CD14-positive monocyte (primary cell): ENCODE measurements at regions not wholly inside any gene's neighbourhood (a gene's known extent, or its start where the extent isn't known, plus 50 kb on each side); places are given as distances from the start of the nearest gene placed in this dataset.

Experiments used
- DNase-seq, 3 donors: peaks; one replicate each; pipeline ENCODE4 v3.0.0-alpha.2; 2011 to 2022
- H2AFZ ChIP-seq: 2 replicates; pipeline ENCODE4 v1.6.0; 2012; ENCODE audit warnings: mild to moderate bottlenecking, low read depth, low read length, inconsistent platforms; ENCODE audit not compliant: insufficient read depth, poor library complexity, severe bottlenecking
- H3K27ac ChIP-seq, 2 donors: 1 replicate in 1 of 2; 2 replicates in 1 of 2; pipeline ENCODE4 v1.5.1; 2012 to 2013; ENCODE audit warnings: low read length in 2 of 2, control low read depth in 1 of 2, inconsistent platforms in 1 of 2, low read depth in 1 of 2, mild to moderate bottlenecking in 1 of 2
- H3K27me3 ChIP-seq, 2 donors: one replicate each; pipeline versions ENCODE4 v1.6.0 to v1.6.1; 2011 to 2013; ENCODE audit warnings: low read length in 2 of 2; ENCODE audit not compliant: control insufficient read depth in 2 of 2, insufficient read depth in 2 of 2
- H3K36me3 ChIP-seq, 2 donors: replicated peaks in 1 of 2; 1 replicate in 1 of 2; 2 replicates in 1 of 2; pipeline versions ENCODE4 v1.5.1 to v1.6.1; 2012 to 2013; ENCODE audit warnings: low read length in 2 of 2, control low read depth in 1 of 2, inconsistent platforms in 1 of 2, mild to moderate bottlenecking in 1 of 2; ENCODE audit not compliant: insufficient read depth in 2 of 2, control insufficient read depth in 1 of 2
- H3K4me1 ChIP-seq, 2 donors: 1 replicate in 1 of 2; 2 replicates in 1 of 2; pipeline versions ENCODE4 v1.5.1 to v1.6.1; 2012 to 2013; ENCODE audit warnings: low read length in 2 of 2, control low read depth in 1 of 2, inconsistent platforms in 1 of 2, mild to moderate bottlenecking in 1 of 2, moderate library complexity in 1 of 2; ENCODE audit not compliant: insufficient read depth in 2 of 2, control insufficient read depth in 1 of 2
- H3K4me2 ChIP-seq: replicated peaks from 2 replicates; pipeline ENCODE3; 2012; ENCODE audit warnings: low read length, moderate library complexity, mild to moderate bottlenecking; ENCODE audit not compliant: poor library complexity, severe bottlenecking; ENCODE audit errors: extremely low read depth
- H3K4me3 ChIP-seq, 3 experiments: fragments of 200-600 bp in 1 of 3; sonication (generic) in 1 of 3; replicated peaks in 1 of 3; 1 replicate in 2 of 3; 2 replicates in 1 of 3; pipeline ENCODE4 v1.5.1; 2011 to 2013; ENCODE audit warnings: low read length in 3 of 3, mild to moderate bottlenecking in 3 of 3, control low read depth in 2 of 3, low read depth in 2 of 3, inconsistent platforms in 1 of 3, moderate library complexity in 1 of 3
- H3K79me2 ChIP-seq: 2 replicates; pipeline ENCODE4 v1.6.0; 2012; ENCODE audit warnings: mild to moderate bottlenecking, control low read depth, inconsistent platforms, low read length, moderate library complexity; ENCODE audit not compliant: insufficient read depth
- H3K9ac ChIP-seq: 2 replicates; pipeline ENCODE4 v1.6.0; 2017; ENCODE audit warnings: low read length, mild to moderate bottlenecking; ENCODE audit not compliant: insufficient read depth, poor library complexity, severe bottlenecking
- H3K9me3 ChIP-seq, 2 donors: replicated peaks in 1 of 2; 1 replicate in 1 of 2; 2 replicates in 1 of 2; pipeline versions ENCODE4 v1.5.1 to v1.6.1; 2012 to 2013; ENCODE audit warnings: low read length in 2 of 2, control low read depth in 1 of 2; ENCODE audit not compliant: control insufficient read depth in 1 of 2, insufficient read depth in 1 of 2
- H4K20me1 ChIP-seq: 2 replicates; pipeline ENCODE4 v1.6.0; 2012; ENCODE audit warnings: mild to moderate bottlenecking, low read length, control low read depth, moderate library complexity; ENCODE audit not compliant: insufficient read depth
- H3K27ac Mint-ChIP-seq, 7 donors: one replicate each; pipeline ENCODE4 v1.8.0; 2020; ENCODE audit warnings: mild to moderate bottlenecking in 7 of 7, mixed read lengths in 7 of 7, moderate library complexity in 6 of 7, inconsistent platforms in 2 of 7
- H3K27me3 Mint-ChIP-seq, 3 donors: one replicate each; pipeline ENCODE4 v1.8.0; 2021 to 2022; ENCODE audit warnings: low read depth in 3 of 3, mild to moderate bottlenecking in 3 of 3, mixed read lengths in 3 of 3, moderate library complexity in 3 of 3, inconsistent platforms in 1 of 3
- H3K36me3 Mint-ChIP-seq, 2 donors: one replicate each; pipeline ENCODE4 v1.8.0; 2020; ENCODE audit warnings: mixed read lengths in 2 of 2, inconsistent platforms in 1 of 2, mild to moderate bottlenecking in 1 of 2
- H3K4me1 Mint-ChIP-seq: one replicate; pipeline ENCODE4 v1.8.0; 2020; ENCODE audit warnings: mild to moderate bottlenecking, mixed read lengths
- H3K4me3 Mint-ChIP-seq, 2 donors: one replicate each; pipeline ENCODE4 v1.8.0; 2020; ENCODE audit warnings: mild to moderate bottlenecking in 2 of 2, mixed read lengths in 2 of 2, moderate library complexity in 1 of 2
- H3K9me3 Mint-ChIP-seq, 7 donors: one replicate each; pipeline ENCODE4 v1.8.0; 2020 to 2022; ENCODE audit warnings: mixed read lengths in 7 of 7, mild to moderate bottlenecking in 6 of 7, moderate library complexity in 6 of 7, inconsistent platforms in 2 of 7
- WGBS: methylation state at CpG from one replicate; pipeline ENCODE4 v1.1.5; 2013; ENCODE audit warnings: missing lambda C conversion rate; ENCODE audit not compliant: insufficient coverage; 5-methylcytosine and 5-hydroxymethylcytosine counted together
- intact Hi-C, 2 donors: fragments of 100-400 bp; cut with micrococcal nuclease; formaldehyde crosslinking; loops; one replicate each; pipeline versions ENCODE4 v1.15.0 to v1.15.1; 2023
- TF ChIP-seq, protein P1 (sequence below): fragments of 200-600 bp; IDR thresholded peaks from one replicate; pipeline ENCODE4 v1.8.0; 2022; ENCODE audit warnings: antibody characterized with exemption, mild to moderate bottlenecking

DNA sequence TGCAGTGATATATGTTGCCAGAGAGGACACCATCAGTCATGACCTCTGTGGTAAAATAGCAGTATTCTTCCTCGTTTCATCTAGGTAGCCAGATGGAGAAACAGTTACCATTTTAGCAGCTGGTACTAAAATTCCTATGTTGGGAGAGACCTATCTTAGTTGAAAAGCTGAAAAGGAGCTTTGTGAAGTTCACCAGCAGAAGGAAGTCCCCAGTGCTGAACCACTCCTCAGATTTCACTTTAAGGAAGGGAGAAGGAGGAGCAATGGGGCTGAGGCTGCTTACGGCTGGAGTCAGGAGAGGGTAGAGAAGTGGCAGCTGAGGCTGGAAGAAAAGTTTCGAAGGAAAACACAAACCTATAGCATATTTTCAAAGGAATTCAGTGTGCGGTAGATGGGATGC lies 103.7 kb downstream of the ATXN3L start:
- no CpG with 5 or more reads among the region's 4 CpGs for whole genome bisulfite sequencing
- Mint-ChIP-seq H3K27me3 (peaks cover 0 to 32% (median 0%) of the 10 kb centered on the region in 3 donors), H3K36me3 (no peaks in the 10 kb centered on the region), H3K4me1 (peaks cover 5% of the 10 kb centered on the region), H3K4me3 (no peak overlapping the region), H3K9me3 (peaks cover 0 to 10% (median 0%) of the 10 kb centered on the region in 7 donors), H3K27ac (no peak overlapping the region)
- H3K4me1 ChIP-seq = peaks cover 0 to 2% of the 10 kb centered on the region in 2 donors
- no peaks in the 10 kb centered on the region for H3K36me3 ChIP-seq
- TF ChIP-seq, protein P1, sequence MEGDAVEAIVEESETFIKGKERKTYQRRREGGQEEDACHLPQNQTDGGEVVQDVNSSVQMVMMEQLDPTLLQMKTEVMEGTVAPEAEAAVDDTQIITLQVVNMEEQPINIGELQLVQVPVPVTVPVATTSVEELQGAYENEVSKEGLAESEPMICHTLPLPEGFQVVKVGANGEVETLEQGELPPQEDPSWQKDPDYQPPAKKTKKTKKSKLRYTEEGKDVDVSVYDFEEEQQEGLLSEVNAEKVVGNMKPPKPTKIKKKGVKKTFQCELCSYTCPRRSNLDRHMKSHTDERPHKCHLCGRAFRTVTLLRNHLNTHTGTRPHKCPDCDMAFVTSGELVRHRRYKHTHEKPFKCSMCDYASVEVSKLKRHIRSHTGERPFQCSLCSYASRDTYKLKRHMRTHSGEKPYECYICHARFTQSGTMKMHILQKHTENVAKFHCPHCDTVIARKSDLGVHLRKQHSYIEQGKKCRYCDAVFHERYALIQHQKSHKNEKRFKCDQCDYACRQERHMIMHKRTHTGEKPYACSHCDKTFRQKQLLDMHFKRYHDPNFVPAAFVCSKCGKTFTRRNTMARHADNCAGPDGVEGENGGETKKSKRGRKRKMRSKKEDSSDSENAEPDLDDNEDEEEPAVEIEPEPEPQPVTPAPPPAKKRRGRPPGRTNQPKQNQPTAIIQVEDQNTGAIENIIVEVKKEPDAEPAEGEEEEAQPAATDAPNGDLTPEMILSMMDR = no peak
- H2AFZ ChIP-seq = no peak overlapping the region
- intact Hi-C loops = no loop called here
- DNase-seq = no peak
- H4K20me1 ChIP-seq = no peaks in the 10 kb centered on the region
- no peak overlapping the region for H3K4me3 ChIP-seq
- H3K79me2 ChIP-seq = no peaks in the 10 kb centered on the region
- H3K9ac ChIP-seq = no peak overlapping the region
- H3K4me2 ChIP-seq = no peak overlapping the region
- peaks cover 0 to 11% of the 10 kb centered on the region in 2 donors for H3K27me3 ChIP-seq
- H3K27ac ChIP-seq = no peak overlapping the region
- no peaks in the 10 kb centered on the region for H3K9me3 ChIP-seq

- H3K4me1 Mint-ChIP-seq = peaks cover 4% of the 10 kb centered on the region
- Histone ChIP-seq H3K36me3 (no peaks in the 10 kb centered on the region), H3K4me3 (no peak overlapping the region), H3K4me2 (no peak overlapping the region), H3K4me1 (peaks cover 0 to 2% of the 10 kb centered on the region in 2 donors), H3K9ac (no peak overlapping the region), H4K20me1 (no peaks in the 10 kb centered on the region), H2AFZ (no peak overlapping the region), H3K27ac (no peak overlapping the region), H3K79me2 (no peaks in the 10 kb centered on the region), H3K9me3 (no peaks in the 10 kb centered on the region), H3K27me3 (peaks cover 0 to 11% of the 10 kb centered on the region in 2 donors)
- H3K4me3 Mint-ChIP-seq = no peak overlapping the region
- intact Hi-C loops = no loop called here
- no CpG with 5 or more reads among the region's 4 CpGs for WGBS
- DNase-seq = no peak
- H3K9me3 Mint-ChIP-seq = peaks cover 0 to 10% (median 0%) of the 10 kb centered on the region in 7 donors
- no peak overlapping the region for H3K27ac Mint-ChIP-seq
- H3K27me3 Mint-ChIP-seq = peaks cover 0 to 29% (median 0%) of the 10 kb centered on the region in 3 donors
- no peaks in the 10 kb centered on the region for H3K36me3 Mint-ChIP-seq
- TF ChIP-seq, protein P1 = no peak
Observed at GRCh38 chrX:13215729-13216128, 104.1 kb downstream of the ATXN3L start.
